ENCODE measurements at regions not wholly inside any gene's neighbourhood (a gene's known extent, or its start where the extent isn't known, plus 50 kb on each side); places are given as distances from the start of the nearest gene placed in this dataset.

GRCh38 chr2:150100834-150101233, 386.6 kb downstream of the RND3 start:
- CTCF ChIA-PET: no interaction called here
- intact Hi-C loops (cut with micrococcal nuclease): no loop called here

GRCh38 chr2:150100336-150100735, 387.1 kb downstream of the RND3 start:
- Histone ChIP-seq H3K36me3 (ENCODE audit: control insufficient read depth in 2 of 2, extremely low read depth in 1 of 2, insufficient read depth in 2 of 2, low read length in 2 of 2) (no peaks in the 10 kb centered on the region), H3K9ac (replicated peaks; ENCODE audit: extremely low read depth, insufficient read depth, low read length) (no peak overlapping the region), H3K9me1 (replicated peaks; ENCODE audit: control insufficient read depth, extremely low read depth, insufficient read depth, low read length) (no peaks in the 10 kb centered on the region), H3K4me2 (ENCODE audit: insufficient read depth, low read length) (no peak overlapping the region), H3K4me1 (ENCODE audit: control insufficient read depth, extremely low read depth, insufficient read depth, low read length) (peaks cover 19% of the 10 kb centered on the region), H3K9me3 (replicated peaks; ENCODE audit: control insufficient read depth, insufficient read depth, low read length) (no peaks in the 10 kb centered on the region), H4K20me1 (replicated peaks; ENCODE audit: control insufficient read depth, extremely low read depth, insufficient read depth, low read length) (no peaks in the 10 kb centered on the region), H3K27me3 (ENCODE audit: control insufficient read depth in 2 of 2, insufficient read depth in 2 of 2, low read length in 2 of 2) (no peaks in the 10 kb centered on the region), H3K4me3 (replicated peaks in 1 of 3; ENCODE audit: insufficient read depth in 1 of 3, low read depth in 1 of 3, low read length in 3 of 3) (no peak overlapping the region), H2AFZ (ENCODE audit: low read depth, low read length) (no peak overlapping the region), H3K79me2 (ENCODE audit: control insufficient read depth, insufficient read depth, low read length) (no peaks in the 10 kb centered on the region), H3K27ac (ENCODE audit: insufficient read depth, low read depth, low read length) (no peak overlapping the region)
- intact Hi-C loops (cut with micrococcal nuclease) (no loop called here), dilution Hi-C loops (cut with MboI; ENCODE audit: extremely low pct_ligation_motif_present, low sequenced_read_pairs) (no loop called here)
- FAIRE-seq: no peak
- ChIA-PET POLR2A (no interaction called here), CTCF (no interaction called here)
- BruUV-seq (replicated peaks): no TSS peak
- DNase-seq (ENCODE audit: low read depth, low spot score): no peak
- TF ChIP-seq MAX (IDR thresholded peaks at IDR 0.05; ENCODE audit: insufficient read depth, insufficient read length) (no peak), FOS (IDR thresholded peaks at IDR 0.05; ENCODE audit: borderline replicate concordance, insufficient read depth, low read length) (no peak), GATA2 (IDR thresholded peaks at IDR 0.05; ENCODE audit: insufficient read depth, insufficient read length, low read depth, low read length) (no peak), POLR2AphosphoS5 (IDR thresholded peaks at IDR 0.05; ENCODE audit: insufficient read depth, low read depth, low read length) (no peak), CTCF (IDR thresholded peaks at IDR 0.05; ENCODE audit: extremely low read depth in 1 of 2, insufficient read depth in 1 of 2, low read depth in 1 of 2, low read length in 2 of 2) (no peak), JUN (IDR thresholded peaks at IDR 0.05; ENCODE audit: borderline replicate concordance, insufficient read depth, insufficient read length, low read depth) (no peak), POLR2A (IDR thresholded peaks at IDR 0.05; ENCODE audit: low read depth, low read length) (no peak), EZH2 (IDR thresholded peaks at IDR 0.05; ENCODE audit: borderline replicate concordance, low read depth, low read length, severe bottlenecking) (no peak), MYC (IDR thresholded peaks at IDR 0.05; ENCODE audit: low read depth, low read length) (no peak)

More at GRCh38 chr2:150100834-150101233, 386.6 kb downstream of the RND3 start:
- TF ChIP-seq FOS (IDR thresholded peaks at IDR 0.05; ENCODE audit: borderline replicate concordance, insufficient read depth, low read length): no peak
- TF ChIP-seq MAX (IDR thresholded peaks at IDR 0.05; ENCODE audit: insufficient read depth, insufficient read length): no peak
- no peak for TF ChIP-seq EZH2 (IDR thresholded peaks at IDR 0.05; ENCODE audit: borderline replicate concordance, low read depth, low read length, severe bottlenecking)
- TF ChIP-seq GATA2 (IDR thresholded peaks at IDR 0.05; ENCODE audit: insufficient read depth, insufficient read length, low read depth, low read length): no peak
- no peak for TF ChIP-seq POLR2AphosphoS5 (IDR thresholded peaks at IDR 0.05; ENCODE audit: insufficient read depth, low read depth, low read length)
- Histone ChIP-seq H3K27me3 (ENCODE audit: control insufficient read depth in 2 of 2, insufficient read depth in 2 of 2, low read length in 2 of 2) (no peaks in the 10 kb centered on the region), H3K9me1 (replicated peaks; ENCODE audit: control insufficient read depth, extremely low read depth, insufficient read depth, low read length) (no peaks in the 10 kb centered on the region), H3K79me2 (ENCODE audit: control insufficient read depth, insufficient read depth, low read length) (no peaks in the 10 kb centered on the region), H3K27ac (ENCODE audit: insufficient read depth, low read depth, low read length) (no peak overlapping the region), H3K36me3 (ENCODE audit: control insufficient read depth in 2 of 2, extremely low read depth in 1 of 2, insufficient read depth in 2 of 2, low read length in 2 of 2) (no peaks in the 10 kb centered on the region), H3K4me3 (replicated peaks in 1 of 3; ENCODE audit: insufficient read depth in 1 of 3, low read depth in 1 of 3, low read length in 3 of 3) (no peak overlapping the region), H3K9me3 (replicated peaks; ENCODE audit: control insufficient read depth, insufficient read depth, low read length) (no peaks in the 10 kb centered on the region), H4K20me1 (replicated peaks; ENCODE audit: control insufficient read depth, extremely low read depth, insufficient read depth, low read length) (no peaks in the 10 kb centered on the region), H3K9ac (replicated peaks; ENCODE audit: extremely low read depth, insufficient read depth, low read length) (no peak overlapping the region), H3K4me2 (ENCODE audit: insufficient read depth, low read length) (no peak overlapping the region), H2AFZ (ENCODE audit: low read depth, low read length) (no peak overlapping the region), H3K4me1 (ENCODE audit: control insufficient read depth, extremely low read depth, insufficient read depth, low read length) (peaks cover 19% of the 10 kb centered on the region)
- dilution Hi-C loops (cut with MboI; ENCODE audit: extremely low pct_ligation_motif_present, low sequenced_read_pairs): no loop called here
- FAIRE-seq (no peak), DNase-seq (ENCODE audit: low read depth, low spot score) (no peak)
- no TSS peak for BruUV-seq (replicated peaks)
- POLR2A ChIA-PET: no interaction called here
